Panc1 (cell line): ENCODE measurements at regions not wholly inside any gene's neighbourhood (a gene's known extent, or its start where the extent isn't known, plus 50 kb on each side); places are given as distances from the start of the nearest gene placed in this dataset.

ENCODE experiments used
- ATAC-seq: fragments of 200-7000 bp; cut with Tn5 transposase; 2 replicates; pipeline ENCODE4 v1.9.1; 2020; ENCODE audit warnings: mild to moderate bottlenecking, moderate library complexity
- BruUV-seq: library from RNA; stranded (reverse); fragments of 400-500 nt; replicated peaks from 2 replicates; lab custom pipeline; 2021; lab: Mats Ljungman, UMichigan
- CTCF ChIA-PET: fragments of 300-600 bp; sonication (Branson Sonifier 250); formaldehyde crosslinking; loops from one replicate; lab custom pipeline; 2022; ENCODE audit warnings: antibody characterized with exemption; lab: Charles Lee
- POLR2A ChIA-PET: fragments of 300-600 bp; sonication (Branson Sonifier 250); formaldehyde crosslinking; loops from one replicate; lab custom pipeline; 2022; ENCODE audit warnings: antibody characterized with exemption; lab: Charles Lee
- DNase-seq: peaks from one replicate; pipeline ENCODE4 v3.0.0-alpha.2; 2010; ENCODE audit warnings: low read depth, low spot score
- H3K27ac ChIP-seq: 2 replicates; pipeline ENCODE4 v1.5.1; 2011; ENCODE audit warnings: mild to moderate bottlenecking, low read length, inconsistent platforms
- H3K27me3 ChIP-seq: fragments of 200-500 bp; sonication (Bioruptor generic); 2 replicates; pipeline ENCODE4 v1.6.0; 2014; ENCODE audit warnings: low read length, inconsistent platforms; ENCODE audit not compliant: control insufficient read depth, insufficient read depth
- H3K36me3 ChIP-seq: fragments of 200-500 bp; sonication (Bioruptor generic); 2 replicates; pipeline ENCODE4 v1.5.1; 2014; ENCODE audit warnings: inconsistent platforms, mild to moderate bottlenecking, low read length, moderate library complexity; ENCODE audit not compliant: control insufficient read depth, insufficient read depth
- H3K4me1 ChIP-seq: 2 replicates; pipeline ENCODE4 v1.5.1; 2011; ENCODE audit warnings: inconsistent platforms, mild to moderate bottlenecking, low read length, moderate library complexity; ENCODE audit not compliant: control insufficient read depth, insufficient read depth
- H3K4me3 ChIP-seq, 2 experiments: 2 replicates each; pipeline ENCODE4 v1.5.1; 2011 to 2012; ENCODE audit warnings: low read depth in 2 of 2, low read length in 2 of 2, mild to moderate bottlenecking in 2 of 2, inconsistent platforms in 1 of 2, moderate library complexity in 1 of 2
- H3K9me3 ChIP-seq: fragments of 200-500 bp; sonication (Bioruptor generic); 2 replicates; pipeline ENCODE4 v1.5.1; 2014; ENCODE audit warnings: low read depth, mild to moderate bottlenecking, inconsistent platforms, low read length, moderate library complexity; ENCODE audit not compliant: control insufficient read depth, insufficient read depth
- POLR2AphosphoS5 ChIP-seq: IDR thresholded peaks from 2 replicates; pipeline ENCODE4 v1.6.1; 2012; ENCODE audit warnings: mild to moderate bottlenecking, low read depth, low read length, moderate library complexity
- SIN3A ChIP-seq: IDR thresholded peaks from 2 replicates; pipeline ENCODE4 v1.6.1; 2012; ENCODE audit warnings: low read depth, mild to moderate bottlenecking, low read length, moderate library complexity, borderline replicate concordance; ENCODE audit not compliant: insufficient read depth
- TCF7L2 ChIP-seq: IDR thresholded peaks from 2 replicates; pipeline ENCODE4 v1.6.1; 2011; ENCODE audit warnings: mild to moderate bottlenecking, low read depth, low read length, inconsistent platforms
- in situ Hi-C: cut with HindIII; loops from 2 replicates; pipeline ENCODE4 v1.10.0; 2016; ENCODE audit warnings: low sequenced_read_pairs, low pct_unique_long_range_greater_than_20kb
- intact Hi-C: fragments of 100-400 bp; cut with micrococcal nuclease; formaldehyde crosslinking; loops from one replicate; pipeline ENCODE4 v1.10.0; 2022; ENCODE audit not compliant: unreplicated experiment
- TF ChIP-seq, protein P1 (sequence below), 2 experiments: IDR thresholded peaks; 2 replicates each; pipeline ENCODE4 v1.6.1; 2011 to 2012; ENCODE audit warnings: low read depth in 2 of 2, control low read depth in 1 of 2, low read length in 1 of 2, mild to moderate bottlenecking in 1 of 2, moderate library complexity in 1 of 2; ENCODE audit not compliant: insufficient read depth in 1 of 2
- TF ChIP-seq, protein P2 (sequence below): fragments of 450-650 bp; IDR thresholded peaks from 2 replicates; pipeline ENCODE4 v1.5.1; 2017; ENCODE audit warnings: mild to moderate bottlenecking

DNA sequence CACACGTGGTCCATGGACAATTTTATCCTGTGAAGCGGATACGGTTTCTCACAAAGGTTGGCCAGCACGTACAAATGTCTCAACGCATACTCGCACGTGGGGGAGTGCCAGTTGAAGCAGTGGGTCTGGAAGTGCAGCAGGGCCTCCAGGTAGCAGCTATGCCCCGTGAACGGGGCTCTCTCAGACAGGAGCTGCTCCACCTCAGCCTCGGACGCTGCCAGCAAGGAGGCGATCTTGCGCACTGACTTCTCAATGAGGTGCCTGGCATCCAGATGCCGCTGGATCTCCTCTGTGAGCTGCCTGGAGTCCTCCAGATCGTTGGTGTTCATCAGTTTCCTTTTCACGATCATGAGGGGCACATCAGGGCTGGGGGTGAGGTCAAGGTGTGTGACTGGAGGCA is 2272.0 kb downstream of the PCDH9 start:
- Histone ChIP-seq H3K27ac (no peak overlapping the region), H3K4me3 (no peak overlapping the region), H3K4me1 (no peaks in the 10 kb centered on the region; the same call in 1 of the 2 replicates), H3K36me3 (no peaks in the 10 kb centered on the region), H3K27me3 (no peaks in the 10 kb centered on the region), H3K9me3 (no peaks in the 10 kb centered on the region)
- intact Hi-C loops (no loop called here), in situ Hi-C loops (no loop called here)
- BruUV-seq, result no TSS peak
- DNase-seq (no peak), ATAC-seq (no peak)
- ChIA-PET CTCF (no interaction called here), POLR2A (no interaction called here)
- no peak for TF ChIP-seq TCF7L2
- TF ChIP-seq SIN3A, result no peak
- no peak for TF ChIP-seq POLR2AphosphoS5
- TF ChIP-seq, protein P1, sequence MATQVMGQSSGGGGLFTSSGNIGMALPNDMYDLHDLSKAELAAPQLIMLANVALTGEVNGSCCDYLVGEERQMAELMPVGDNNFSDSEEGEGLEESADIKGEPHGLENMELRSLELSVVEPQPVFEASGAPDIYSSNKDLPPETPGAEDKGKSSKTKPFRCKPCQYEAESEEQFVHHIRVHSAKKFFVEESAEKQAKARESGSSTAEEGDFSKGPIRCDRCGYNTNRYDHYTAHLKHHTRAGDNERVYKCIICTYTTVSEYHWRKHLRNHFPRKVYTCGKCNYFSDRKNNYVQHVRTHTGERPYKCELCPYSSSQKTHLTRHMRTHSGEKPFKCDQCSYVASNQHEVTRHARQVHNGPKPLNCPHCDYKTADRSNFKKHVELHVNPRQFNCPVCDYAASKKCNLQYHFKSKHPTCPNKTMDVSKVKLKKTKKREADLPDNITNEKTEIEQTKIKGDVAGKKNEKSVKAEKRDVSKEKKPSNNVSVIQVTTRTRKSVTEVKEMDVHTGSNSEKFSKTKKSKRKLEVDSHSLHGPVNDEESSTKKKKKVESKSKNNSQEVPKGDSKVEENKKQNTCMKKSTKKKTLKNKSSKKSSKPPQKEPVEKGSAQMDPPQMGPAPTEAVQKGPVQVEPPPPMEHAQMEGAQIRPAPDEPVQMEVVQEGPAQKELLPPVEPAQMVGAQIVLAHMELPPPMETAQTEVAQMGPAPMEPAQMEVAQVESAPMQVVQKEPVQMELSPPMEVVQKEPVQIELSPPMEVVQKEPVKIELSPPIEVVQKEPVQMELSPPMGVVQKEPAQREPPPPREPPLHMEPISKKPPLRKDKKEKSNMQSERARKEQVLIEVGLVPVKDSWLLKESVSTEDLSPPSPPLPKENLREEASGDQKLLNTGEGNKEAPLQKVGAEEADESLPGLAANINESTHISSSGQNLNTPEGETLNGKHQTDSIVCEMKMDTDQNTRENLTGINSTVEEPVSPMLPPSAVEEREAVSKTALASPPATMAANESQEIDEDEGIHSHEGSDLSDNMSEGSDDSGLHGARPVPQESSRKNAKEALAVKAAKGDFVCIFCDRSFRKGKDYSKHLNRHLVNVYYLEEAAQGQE (IDR thresholded peaks at IDR 0.05; ENCODE audit: insufficient read depth in 1 of 2, low read depth in 2 of 2, low read length in 1 of 2), result no peak
- TF ChIP-seq, protein P2, sequence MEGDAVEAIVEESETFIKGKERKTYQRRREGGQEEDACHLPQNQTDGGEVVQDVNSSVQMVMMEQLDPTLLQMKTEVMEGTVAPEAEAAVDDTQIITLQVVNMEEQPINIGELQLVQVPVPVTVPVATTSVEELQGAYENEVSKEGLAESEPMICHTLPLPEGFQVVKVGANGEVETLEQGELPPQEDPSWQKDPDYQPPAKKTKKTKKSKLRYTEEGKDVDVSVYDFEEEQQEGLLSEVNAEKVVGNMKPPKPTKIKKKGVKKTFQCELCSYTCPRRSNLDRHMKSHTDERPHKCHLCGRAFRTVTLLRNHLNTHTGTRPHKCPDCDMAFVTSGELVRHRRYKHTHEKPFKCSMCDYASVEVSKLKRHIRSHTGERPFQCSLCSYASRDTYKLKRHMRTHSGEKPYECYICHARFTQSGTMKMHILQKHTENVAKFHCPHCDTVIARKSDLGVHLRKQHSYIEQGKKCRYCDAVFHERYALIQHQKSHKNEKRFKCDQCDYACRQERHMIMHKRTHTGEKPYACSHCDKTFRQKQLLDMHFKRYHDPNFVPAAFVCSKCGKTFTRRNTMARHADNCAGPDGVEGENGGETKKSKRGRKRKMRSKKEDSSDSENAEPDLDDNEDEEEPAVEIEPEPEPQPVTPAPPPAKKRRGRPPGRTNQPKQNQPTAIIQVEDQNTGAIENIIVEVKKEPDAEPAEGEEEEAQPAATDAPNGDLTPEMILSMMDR, result no peak

DNA sequence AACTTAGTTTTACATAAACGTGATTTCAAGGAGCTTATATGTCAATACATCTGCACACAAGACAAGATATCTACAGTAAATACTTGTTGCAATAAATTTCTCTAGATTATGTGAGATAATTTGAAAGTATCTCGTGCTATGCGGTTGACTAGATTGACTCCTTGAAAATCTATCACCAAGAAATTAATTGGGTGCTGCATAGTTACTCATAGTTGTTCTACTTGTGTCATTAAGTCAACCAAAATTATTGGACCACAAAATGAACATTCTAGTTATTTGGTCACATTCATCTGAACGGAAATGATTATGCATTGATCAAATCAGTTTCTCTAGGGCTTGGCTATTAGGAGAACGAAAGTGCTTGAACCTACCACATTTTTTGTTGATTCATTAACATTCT is 2291.5 kb downstream of the PCDH9 start:
- no peak overlapping the region for H3K27ac ChIP-seq
- no peak for ATAC-seq
- POLR2A ChIA-PET, result no interaction called here

More for the DNA sequence above, 2291.5 kb downstream of the PCDH9 start:
- intact Hi-C loops (no loop called here), in situ Hi-C loops (no loop called here)
- Histone ChIP-seq H3K4me3 (no peak overlapping the region), H3K36me3 (no peaks in the 10 kb centered on the region), H3K9me3 (no peaks in the 10 kb centered on the region), H3K4me1 (no peaks in the 10 kb centered on the region), H3K27me3 (no peaks in the 10 kb centered on the region)
- no TSS peak for BruUV-seq
- TF ChIP-seq, protein P1 (IDR thresholded peaks at IDR 0.05; ENCODE audit: insufficient read depth in 1 of 2, low read depth in 2 of 2, low read length in 1 of 2), result no peak
- TF ChIP-seq SIN3A (no peak), TCF7L2 (no peak), POLR2AphosphoS5 (no peak)
- TF ChIP-seq, protein P2, result no peak
- CTCF ChIA-PET, result no interaction called here
- no peak for DNase-seq
